ENCODE measurements at regions not wholly inside any gene's neighbourhood (a gene's known extent, or its start where the extent isn't known, plus 50 kb on each side); places are given as distances from the start of the nearest gene placed in this dataset.

DNA sequence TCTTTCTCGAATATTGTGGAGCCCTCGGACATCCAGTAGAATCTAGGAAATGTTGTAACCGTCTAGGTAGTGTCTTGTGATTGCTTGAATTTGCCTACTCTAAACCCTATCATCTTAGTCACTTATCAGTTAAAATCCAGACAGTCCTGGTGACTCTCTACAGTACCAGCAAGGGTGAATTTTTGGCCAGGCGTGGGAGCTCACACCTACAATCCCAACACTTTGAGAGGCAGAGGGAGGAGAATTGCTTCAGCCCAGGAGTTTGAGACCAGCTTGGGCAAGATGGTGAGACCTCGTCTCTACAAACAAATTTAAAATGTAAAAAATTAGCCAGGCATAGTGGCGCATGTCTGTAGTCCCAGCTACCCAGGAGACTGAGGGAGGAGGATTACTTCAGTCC lies 230.9 kb downstream of the CHRM3 start:
- H3K4me1 ChIP-seq (ENCODE audit: insufficient read depth) = no peaks in the 10 kb centered on the region
- Mint-ChIP-seq H3K27ac (peak overlapping the region; percentile 50; the same call in 1 of the 2 replicates), H3K9me3 (peaks cover 2% of the 10 kb centered on the region; the same call in 2 of the 3 replicates), H3K4me1 (peaks cover 4% of the 10 kb centered on the region; the same call in 1 of the 3 replicates), H3K4me3 (no peak overlapping the region), H3K27me3 (ENCODE audit: insufficient read depth, low read depth, poor library complexity) (peaks cover 2% of the 10 kb centered on the region), H3K36me3 (ENCODE audit: low read depth) (peaks cover 6% of the 10 kb centered on the region; the same call in 2 of the 3 replicates)
- no peaks in the 10 kb centered on the region for H3K36me3 ChIP-seq (ENCODE audit: insufficient read depth)
- H3K9me2 ChIP-seq (ENCODE audit: insufficient read depth) = 0 out of 2 replicates have a peak, but pooled peaks cover 5% of the 10 kb centered on the region
- no peaks in the 10 kb centered on the region for H3K79me2 ChIP-seq (replicated peaks; ENCODE audit: insufficient read depth)
- H3K4me2 ChIP-seq = no peak overlapping the region
- ATAC-seq (no peak), DNase-seq (ENCODE audit: low spot score) (no peak)
- no peak overlapping the region for H2AFZ ChIP-seq
- no peak for TF ChIP-seq ZNF331 (CRISPR knock-in tag; IDR thresholded peaks at IDR 0.05; ENCODE audit: low read depth)
- TF ChIP-seq NANOG (IDR thresholded peaks at IDR 0.05; ENCODE audit: borderline replicate concordance) = no peak
- TF ChIP-seq EZH2phosphoT487 (IDR thresholded peaks at IDR 0.05; ENCODE audit: unreplicated experiment) = no peak
- no peak for TF ChIP-seq REST (IDR thresholded peaks at IDR 0.05; ENCODE audit: unreplicated experiment)
- TF ChIP-seq STAT1 (IDR thresholded peaks at IDR 0.05; ENCODE audit: unreplicated experiment) = no peak
- TF ChIP-seq ZNF462 (CRISPR knock-in tag; IDR thresholded peaks at IDR 0.05) = no peak
- no peak for TF ChIP-seq CREB1 (CRISPR knock-in tag; IDR thresholded peaks at IDR 0.05; ENCODE audit: low read depth)
- TF ChIP-seq CTCF (conservative IDR thresholded peaks at IDR 0.05; ENCODE audit: low read depth in 2 of 2) = no peak
- TF ChIP-seq JUNB (IDR thresholded peaks at IDR 0.05; ENCODE audit: unreplicated experiment) = no peak
- no peak for TF ChIP-seq EZH2 (IDR thresholded peaks at IDR 0.05; ENCODE audit: low read depth, unreplicated experiment)
- TF ChIP-seq ETS1 (IDR thresholded peaks at IDR 0.05) = no peak
- no peak for TF ChIP-seq ZNF114 (CRISPR knock-in tag; IDR thresholded peaks at IDR 0.05)
- TF ChIP-seq POLR2AphosphoS5 (IDR thresholded peaks at IDR 0.05; ENCODE audit: low read depth) = no peak
- no peak overlapping the region for H3K27ac ChIP-seq (ENCODE audit: low read depth)
- no peak overlapping the region for H3K4me3 ChIP-seq
- no peaks in the 10 kb centered on the region for H4K20me1 ChIP-seq (replicated peaks; ENCODE audit: insufficient read depth)
- no peaks in the 10 kb centered on the region for H3K27me3 ChIP-seq (ENCODE audit: insufficient read depth)
- H3F3A ChIP-seq (replicated peaks; ENCODE audit: low read depth) = no peaks in the 10 kb centered on the region

Measured in GM23338 (cell line).